ENCODE measurements at regions not wholly inside any gene's neighbourhood (a gene's known extent, or its start where the extent isn't known, plus 50 kb on each side); places are given as distances from the start of the nearest gene placed in this dataset.
"Not testable (repeated sequence)": the region's sequence is repeated elsewhere in the genome, so short reads cannot be mapped to it uniquely, and the experiment has no call there.

- H4K20me1 ChIP-seq (ENCODE audit: insufficient read depth) = no peaks in the 10 kb centered on the region
- no peaks in the 10 kb centered on the region for H3K9me3 ChIP-seq (ENCODE audit: control insufficient read depth in 1 of 2, insufficient read depth in 1 of 2, low read depth in 1 of 2, low read length in 2 of 2)
- DNase-seq (ENCODE audit: low read depth, low spot score) (no peak), ATAC-seq (no peak)
- H3K27me3 ChIP-seq (ENCODE audit: insufficient read depth, low read length) = no peaks in the 10 kb centered on the region
- H3K36me3 ChIP-seq (ENCODE audit: control insufficient read depth in 1 of 2, insufficient read depth in 2 of 2, low read length in 2 of 2) = no peaks in the 10 kb centered on the region
- H3K79me2 ChIP-seq (ENCODE audit: insufficient read depth, low read length) = no peaks in the 10 kb centered on the region
- no peak overlapping the region for H3K4me2 ChIP-seq (ENCODE audit: low read length)
- CTCF ChIA-PET = no interaction called here
- no peaks in the 10 kb centered on the region for H3K9me2 ChIP-seq (ENCODE audit: insufficient read depth)
- no TSS peak for BruUV-seq (replicated peaks)
- H3K27ac ChIP-seq (ENCODE audit: low read depth, low read length) = no peak overlapping the region
- H3K4me3 ChIP-seq (replicated peaks in 1 of 2; ENCODE audit: low read depth in 1 of 2, low read length in 2 of 2) = no peak overlapping the region
- POLR2A ChIA-PET = no interaction called here
- intact Hi-C loops (cut with micrococcal nuclease) = no loop called here
- no peak overlapping the region for H3K9ac ChIP-seq (ENCODE audit: low read length)
- TF ChIP-seq CTCF (IDR thresholded peaks at IDR 0.05 in 2 of 3, conservative IDR thresholded peaks at IDR 0.05 in 1 of 3; ENCODE audit: borderline replicate concordance in 1 of 3, insufficient read depth in 1 of 3, low read depth in 2 of 3, low read length in 2 of 3) (no peak), SP1 (IDR thresholded peaks at IDR 0.05; ENCODE audit: low read depth) (no peak), ZFX (IDR thresholded peaks at IDR 0.05) (no peak), ATF3 (IDR thresholded peaks at IDR 0.05) (no peak), JUND (IDR thresholded peaks at IDR 0.05) (no peak), RAD21 (IDR thresholded peaks at IDR 0.05; ENCODE audit: low read depth) (no peak), ELF1 (IDR thresholded peaks at IDR 0.05; ENCODE audit: borderline replicate concordance, low read depth) (no peak), CBX3 (IDR thresholded peaks at IDR 0.05; ENCODE audit: low read depth) (no peak), EZH2 (IDR thresholded peaks at IDR 0.05) (no peak), CEBPB (IDR thresholded peaks at IDR 0.05; ENCODE audit: low read depth) (no peak), POLR2AphosphoS5 (IDR thresholded peaks at IDR 0.05; ENCODE audit: low read depth, low read length) (no peak), SRF (IDR thresholded peaks at IDR 0.05; ENCODE audit: low read depth) (no peak), TCF7L2 (IDR thresholded peaks at IDR 0.05; ENCODE audit: borderline replicate concordance, extremely low read depth, insufficient read depth, insufficient read length) (no peak)
- TF ChIP-seq, protein P1, sequence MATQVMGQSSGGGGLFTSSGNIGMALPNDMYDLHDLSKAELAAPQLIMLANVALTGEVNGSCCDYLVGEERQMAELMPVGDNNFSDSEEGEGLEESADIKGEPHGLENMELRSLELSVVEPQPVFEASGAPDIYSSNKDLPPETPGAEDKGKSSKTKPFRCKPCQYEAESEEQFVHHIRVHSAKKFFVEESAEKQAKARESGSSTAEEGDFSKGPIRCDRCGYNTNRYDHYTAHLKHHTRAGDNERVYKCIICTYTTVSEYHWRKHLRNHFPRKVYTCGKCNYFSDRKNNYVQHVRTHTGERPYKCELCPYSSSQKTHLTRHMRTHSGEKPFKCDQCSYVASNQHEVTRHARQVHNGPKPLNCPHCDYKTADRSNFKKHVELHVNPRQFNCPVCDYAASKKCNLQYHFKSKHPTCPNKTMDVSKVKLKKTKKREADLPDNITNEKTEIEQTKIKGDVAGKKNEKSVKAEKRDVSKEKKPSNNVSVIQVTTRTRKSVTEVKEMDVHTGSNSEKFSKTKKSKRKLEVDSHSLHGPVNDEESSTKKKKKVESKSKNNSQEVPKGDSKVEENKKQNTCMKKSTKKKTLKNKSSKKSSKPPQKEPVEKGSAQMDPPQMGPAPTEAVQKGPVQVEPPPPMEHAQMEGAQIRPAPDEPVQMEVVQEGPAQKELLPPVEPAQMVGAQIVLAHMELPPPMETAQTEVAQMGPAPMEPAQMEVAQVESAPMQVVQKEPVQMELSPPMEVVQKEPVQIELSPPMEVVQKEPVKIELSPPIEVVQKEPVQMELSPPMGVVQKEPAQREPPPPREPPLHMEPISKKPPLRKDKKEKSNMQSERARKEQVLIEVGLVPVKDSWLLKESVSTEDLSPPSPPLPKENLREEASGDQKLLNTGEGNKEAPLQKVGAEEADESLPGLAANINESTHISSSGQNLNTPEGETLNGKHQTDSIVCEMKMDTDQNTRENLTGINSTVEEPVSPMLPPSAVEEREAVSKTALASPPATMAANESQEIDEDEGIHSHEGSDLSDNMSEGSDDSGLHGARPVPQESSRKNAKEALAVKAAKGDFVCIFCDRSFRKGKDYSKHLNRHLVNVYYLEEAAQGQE (IDR thresholded peaks at IDR 0.05; ENCODE audit: low read depth) = no peak
- no peak overlapping the region for H2AFZ ChIP-seq (ENCODE audit: low read depth, low read length, poor library complexity, severe bottlenecking)
- H3K4me1 ChIP-seq (ENCODE audit: control insufficient read depth in 1 of 2, insufficient read depth in 2 of 2, low read length in 2 of 2) = no peaks in the 10 kb centered on the region
- RAD21 ChIA-PET (ENCODE audit: low non-redundant PET in 1 of 2, low total read pairs in 2 of 2, uncharacterized antibody in 2 of 2, unreplicated experiment in 2 of 2) = no interaction called here
Observed at GRCh38 chr11:129711760-129712159, 103.9 kb upstream of the TMEM45B start.

DNA sequence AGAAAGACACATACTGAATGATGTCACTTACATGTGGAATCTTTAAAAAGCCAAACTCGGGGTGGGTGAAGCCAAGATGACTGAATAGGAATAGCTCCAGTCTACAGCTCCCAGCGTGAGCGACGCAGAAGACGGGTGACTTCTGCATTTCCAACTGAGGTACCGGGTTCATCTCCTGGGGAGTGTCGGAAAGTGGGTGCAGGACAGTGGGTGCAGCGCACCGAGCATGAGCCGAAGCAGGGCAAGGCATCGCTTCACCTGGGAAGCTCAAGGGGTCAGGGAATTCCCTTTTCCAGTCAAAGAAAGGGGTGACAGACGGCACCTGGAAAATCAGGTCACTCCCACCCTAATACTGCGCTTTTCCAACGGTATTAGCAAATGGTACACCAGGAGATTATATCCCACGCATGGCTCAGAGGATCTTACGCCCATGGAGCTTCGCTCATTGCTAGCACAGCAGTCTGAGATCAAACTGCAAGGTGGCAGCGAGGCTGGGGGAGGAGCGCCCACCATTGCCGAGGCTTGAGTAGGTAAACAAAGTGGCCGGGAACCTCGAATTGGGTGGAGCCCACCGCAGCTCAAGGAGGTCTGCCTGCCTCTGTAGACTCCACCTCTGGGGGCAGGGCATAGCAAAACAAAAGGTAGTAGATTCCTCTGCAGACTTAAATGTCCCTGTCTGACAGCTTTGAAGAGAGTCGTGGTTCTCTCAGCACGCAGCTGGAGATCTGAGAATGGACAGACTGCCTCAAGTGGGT is 103.0 kb upstream of the TMEM45B start:
- ATAC-seq; H3K4me3 ChIP-seq (replicated peaks in 1 of 2; ENCODE audit: low read depth in 1 of 2, low read length in 2 of 2); RAD21 ChIA-PET (ENCODE audit: low non-redundant PET in 1 of 2, low total read pairs in 2 of 2, uncharacterized antibody in 2 of 2, unreplicated experiment in 2 of 2); H3K79me2 ChIP-seq (ENCODE audit: insufficient read depth, low read length); intact Hi-C loops (cut with micrococcal nuclease); H3K4me2 ChIP-seq (ENCODE audit: low read length); H4K20me1 ChIP-seq (ENCODE audit: insufficient read depth); H3K27me3 ChIP-seq (ENCODE audit: insufficient read depth, low read length); H2AFZ ChIP-seq (ENCODE audit: low read depth, low read length, poor library complexity, severe bottlenecking); DNase-seq (ENCODE audit: low read depth, low spot score); H3K4me1 ChIP-seq (ENCODE audit: control insufficient read depth in 1 of 2, insufficient read depth in 2 of 2, low read length in 2 of 2); H3K36me3 ChIP-seq (ENCODE audit: control insufficient read depth in 1 of 2, insufficient read depth in 2 of 2, low read length in 2 of 2); BruUV-seq (replicated peaks); H3K9me3 ChIP-seq (ENCODE audit: control insufficient read depth in 1 of 2, insufficient read depth in 1 of 2, low read depth in 1 of 2, low read length in 2 of 2); POLR2A ChIA-PET; H3K9me2 ChIP-seq (ENCODE audit: insufficient read depth); H3K9ac ChIP-seq (ENCODE audit: low read length); CTCF ChIA-PET; H3K27ac ChIP-seq (ENCODE audit: low read depth, low read length): not testable (repeated sequence)

Data from HCT116 (cell line).